Prostate gland (tissue), 2 donors: ENCODE measurements at regions not wholly inside any gene's neighbourhood (a gene's known extent, or its start where the extent isn't known, plus 50 kb on each side); places are given as distances from the start of the nearest gene placed in this dataset.

Experiments
- DNase-seq: peaks from one replicate; pipeline ENCODE4 v3.0.0-alpha.2; 2019; ENCODE audit warnings: low spot score
- H3K27ac ChIP-seq, 2 donors: fragments of 200-600 bp; sonication (generic); 2 replicates each; pipeline ENCODE4 v1.5.1; 2017 to 2019
- H3K27me3 ChIP-seq: fragments of 200-600 bp; sonication (generic); replicated peaks from 2 replicates; pipeline ENCODE4 v1.5.1; 2019; ENCODE audit not compliant: insufficient read depth
- H3K36me3 ChIP-seq, 2 donors: fragments of 200-600 bp; sonication (generic); 1 replicate in 1 of 2; 2 replicates in 1 of 2; pipeline versions ENCODE4 v1.5.1 to v1.8.1; 2017 to 2019
- H3K4me1 ChIP-seq: fragments of 200-600 bp; sonication (generic); replicated peaks from 2 replicates; pipeline ENCODE4 v1.5.1; 2019
- H3K4me3 ChIP-seq, 2 donors: fragments of 200-600 bp; sonication (generic); 2 replicates each; pipeline ENCODE4 v1.5.1; 2017 to 2019
- H3K9me3 ChIP-seq: fragments of 200-600 bp; sonication (generic); 2 replicates; pipeline ENCODE4 v1.5.1; 2017
- CTCF ChIP-seq, 4 experiments: fragments of 200-600 bp in 2 of 4; fragments of 450-650 bp in 2 of 4; sonication (generic) in 2 of 4; IDR thresholded peaks; 1 replicate in 3 of 4; 2 replicates in 1 of 4; pipeline ENCODE4 v1.5.1; 2016 to 2019; ENCODE audit warnings: antibody characterized with exemption in 4 of 4, mild to moderate bottlenecking in 2 of 4, moderate library complexity in 2 of 4
- POLR2A ChIP-seq: fragments of 450-650 bp; IDR thresholded peaks from one replicate; pipeline ENCODE4 v1.6.1; 2016; ENCODE audit warnings: antibody characterized with exemption, mild to moderate bottlenecking
- POLR2AphosphoS5 ChIP-seq: sonication (generic); formaldehyde crosslinking; IDR thresholded peaks from one replicate; pipeline ENCODE4 v1.6.1; 2017; ENCODE audit warnings: antibody characterized with exemption
- WGBS: methylation state at CpG from one replicate; pipeline ENCODE4 v1.1.5; 2018; 5-methylcytosine and 5-hydroxymethylcytosine counted together
- intact Hi-C: fragments of 100-400 bp; cut with DNase I; formaldehyde crosslinking; loops from one replicate; pipeline ENCODE4 v1.14.2; 2022

DNA sequence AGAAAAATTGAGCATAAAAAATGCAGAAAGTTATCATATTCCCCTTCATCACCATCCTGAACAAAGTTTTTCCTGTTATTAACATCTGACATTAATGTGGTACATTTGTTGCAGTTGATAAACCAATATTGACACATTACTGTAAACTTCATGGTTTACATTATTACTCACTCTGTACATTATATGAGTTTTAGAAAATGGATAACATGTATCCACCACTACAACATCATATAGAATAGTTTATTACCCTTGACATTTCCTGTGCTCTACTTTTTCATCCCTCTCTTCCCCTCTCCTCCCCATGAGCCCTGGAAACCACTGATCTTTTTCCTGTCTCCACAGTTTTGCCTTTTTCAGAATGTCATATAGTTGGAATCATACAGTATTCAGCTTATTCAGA is 618.6 kb upstream of the TMEFF2 start:
- no peaks in the 10 kb centered on the region for H3K4me1 ChIP-seq
- no peaks in the 10 kb centered on the region for H3K9me3 ChIP-seq
- no peak overlapping the region for H3K27ac ChIP-seq
- DNase-seq, result no peak
- intact Hi-C loops, result no loop called here
- no peaks in the 10 kb centered on the region for H3K27me3 ChIP-seq
- TF ChIP-seq POLR2AphosphoS5 (no peak), CTCF (IDR thresholded peaks at IDR 0.05) (no peak), POLR2A (no peak)
- no peak overlapping the region for H3K4me3 ChIP-seq
- no peaks in the 10 kb centered on the region for H3K36me3 ChIP-seq

DNA sequence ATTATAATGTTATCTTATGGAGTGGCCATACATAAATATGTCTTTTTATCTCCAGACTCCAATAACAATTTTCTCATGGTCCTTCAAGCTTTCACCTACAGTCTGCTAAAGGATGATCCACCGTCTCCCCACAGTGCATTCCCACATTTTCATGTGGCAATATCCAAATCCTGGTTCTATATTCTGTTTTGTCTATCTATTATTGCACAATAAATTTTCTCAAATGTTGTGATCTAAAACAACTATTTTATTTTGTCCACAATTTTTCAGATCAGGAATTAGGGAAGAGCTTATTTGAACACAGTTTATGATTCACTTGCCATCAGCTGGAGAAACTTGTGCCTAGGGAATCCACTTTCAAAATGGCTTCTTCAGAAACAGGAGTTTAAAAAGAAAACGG is 614.4 kb upstream of the TMEFF2 start:
- H3K27ac ChIP-seq, result no peak overlapping the region
- no peak for DNase-seq
- no peaks in the 10 kb centered on the region for H3K36me3 ChIP-seq
- TF ChIP-seq CTCF (IDR thresholded peaks at IDR 0.05) (no peak), POLR2AphosphoS5 (no peak), POLR2A (no peak)
- H3K4me3 ChIP-seq, result no peak overlapping the region
- 91% methylated on average over 2 of the region's 2 CpGs for WGBS
- no peaks in the 10 kb centered on the region for H3K27me3 ChIP-seq
- intact Hi-C loops, result no loop called here
- no peaks in the 10 kb centered on the region for H3K4me1 ChIP-seq
- no peaks in the 10 kb centered on the region for H3K9me3 ChIP-seq

DNA sequence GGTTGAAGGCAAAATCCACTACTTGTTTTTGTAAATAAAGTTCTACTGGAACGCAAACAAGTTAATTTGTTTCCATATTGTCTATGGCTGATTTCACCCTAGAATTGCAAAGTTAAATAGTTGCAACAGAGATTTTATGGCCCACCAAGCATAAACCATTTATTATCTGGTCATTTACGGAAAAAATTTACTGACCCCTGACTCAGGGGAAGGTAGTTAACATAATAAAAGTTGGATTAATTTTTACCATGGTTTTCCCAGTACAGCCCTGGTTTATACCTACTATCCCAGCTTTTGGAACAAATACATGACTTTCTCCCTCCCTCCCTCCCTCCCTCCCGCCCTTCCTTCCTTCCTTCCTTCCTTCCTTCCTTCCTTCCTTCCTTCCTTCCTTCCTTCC is 588.9 kb upstream of the TMEFF2 start:
- no peaks in the 10 kb centered on the region for H3K27me3 ChIP-seq

DNA sequence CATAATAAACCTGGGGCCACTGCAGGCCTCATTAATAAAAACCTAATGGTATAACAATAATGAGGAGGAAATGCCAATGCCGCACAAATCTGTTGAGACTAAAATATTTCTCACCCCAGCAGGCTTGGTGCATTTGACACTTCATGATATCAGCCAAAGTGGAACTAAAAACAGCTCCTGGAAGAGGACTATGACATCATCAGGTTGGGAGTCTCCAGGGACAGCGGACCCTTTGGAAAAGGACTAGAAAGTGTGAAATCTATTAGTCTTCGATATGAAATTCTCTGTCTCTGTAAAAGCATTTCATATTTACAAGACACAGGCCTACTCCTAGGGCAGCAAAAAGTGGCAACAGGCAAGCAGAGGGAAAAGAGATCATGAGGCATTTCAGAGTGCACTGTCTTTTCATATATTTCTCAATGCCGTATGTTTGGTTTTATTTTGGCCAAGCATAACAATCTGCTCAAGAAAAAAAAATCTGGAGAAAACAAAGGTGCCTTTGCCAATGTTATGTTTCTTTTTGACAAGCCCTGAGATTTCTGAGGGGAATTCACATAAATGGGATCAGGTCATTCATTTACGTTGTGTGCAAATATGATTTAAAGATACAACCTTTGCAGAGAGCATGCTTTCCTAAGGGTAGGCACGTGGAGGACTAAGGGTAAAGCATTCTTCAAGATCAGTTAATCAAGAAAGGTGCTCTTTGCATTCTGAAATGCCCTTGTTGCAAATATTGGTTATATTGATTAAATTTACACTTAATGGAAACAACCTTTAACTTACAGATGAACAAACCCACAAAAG is 580.9 kb upstream of the TMEFF2 start:
- no peak for TF ChIP-seq POLR2AphosphoS5
- TF ChIP-seq CTCF (IDR thresholded peaks at IDR 0.05), result no peak
- no peak for TF ChIP-seq POLR2A
- H3K27ac ChIP-seq, result no peak overlapping the region
- no peaks in the 10 kb centered on the region for H3K27me3 ChIP-seq
- 63% methylated on average over 6 of the region's 6 CpGs for WGBS
- no peaks in the 10 kb centered on the region for H3K9me3 ChIP-seq
- H3K4me1 ChIP-seq, result no peaks in the 10 kb centered on the region
- no peak overlapping the region for H3K4me3 ChIP-seq
- no peak for DNase-seq
- intact Hi-C loops, result no loop called here
- no peaks in the 10 kb centered on the region for H3K36me3 ChIP-seq

More for the DNA sequence above, 588.9 kb upstream of the TMEFF2 start:
- TF ChIP-seq POLR2AphosphoS5 (no peak), CTCF (IDR thresholded peaks at IDR 0.05) (no peak), POLR2A (no peak)
- WGBS, result 65% methylated on average over 3 of the region's 3 CpGs
- intact Hi-C loops, result no loop called here
- H3K36me3 ChIP-seq, result no peaks in the 10 kb centered on the region
- DNase-seq, result no peak
- H3K27ac ChIP-seq, result no peak overlapping the region
- no peaks in the 10 kb centered on the region for H3K4me1 ChIP-seq
- H3K9me3 ChIP-seq, result no peaks in the 10 kb centered on the region
- no peak overlapping the region for H3K4me3 ChIP-seq

DNA sequence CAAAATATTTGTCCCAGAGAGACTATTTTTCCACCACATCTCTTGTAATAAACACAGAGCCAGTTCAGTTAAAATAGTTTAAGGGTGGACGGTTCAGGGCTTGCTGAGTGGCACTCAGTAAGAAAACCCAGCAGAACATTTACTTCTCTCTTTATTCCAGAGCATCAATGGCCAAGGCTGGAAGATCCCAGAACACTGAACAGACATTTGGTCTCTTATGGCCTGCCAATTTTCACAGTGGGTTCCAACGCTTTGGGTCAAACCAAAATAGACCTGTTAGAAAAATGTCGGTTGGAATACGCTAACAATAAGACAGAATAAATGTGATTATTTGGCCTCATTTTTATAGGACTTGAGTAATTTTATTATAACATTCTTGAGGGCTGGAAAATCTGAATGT is 580.3 kb upstream of the TMEFF2 start:
- Histone ChIP-seq H3K4me1 (no peaks in the 10 kb centered on the region), H3K27me3 (no peaks in the 10 kb centered on the region), H3K36me3 (no peaks in the 10 kb centered on the region), H3K9me3 (no peaks in the 10 kb centered on the region), H3K27ac (no peak overlapping the region), H3K4me3 (no peak overlapping the region)
- DNase-seq, result no peak
- WGBS, result 93% methylated on average over 4 of the region's 4 CpGs
- TF ChIP-seq CTCF (IDR thresholded peaks at IDR 0.05), result no peak
- TF ChIP-seq POLR2A, result no peak
- TF ChIP-seq POLR2AphosphoS5, result no peak
- intact Hi-C loops, result no loop called here
